Sigmoid colon (tissue), 6 donors: ENCODE measurements at regions not wholly inside any gene's neighbourhood (a gene's known extent, or its start where the extent isn't known, plus 50 kb on each side); places are given as distances from the start of the nearest gene placed in this dataset.

Source experiments
- DNase-seq: peaks from one replicate; pipeline ENCODE4 v3.0.0-alpha.2; 2019
- H3K27ac ChIP-seq, 4 donors: fragments of 200-600 bp; sonication (generic); one replicate each; pipeline ENCODE4 v1.5.1; 2016 to 2019; ENCODE audit warnings: mild to moderate bottlenecking in 1 of 4
- H3K27me3 ChIP-seq, 3 donors: fragments of 200-600 bp; sonication (generic); one replicate each; pipeline ENCODE4 v1.5.1; 2019; ENCODE audit warnings: mild to moderate bottlenecking in 1 of 3
- H3K36me3 ChIP-seq, 4 donors: fragments of 200-600 bp; sonication (generic); one replicate each; pipeline ENCODE4 v1.5.1; 2016 to 2019
- H3K4me1 ChIP-seq, 4 donors: fragments of 200-600 bp; sonication (generic); one replicate each; pipeline ENCODE4 v1.5.1; 2017 to 2019
- H3K4me3 ChIP-seq, 4 donors: fragments of 200-600 bp; sonication (generic); one replicate each; pipeline ENCODE4 v1.5.1; 2017 to 2019; ENCODE audit warnings: mild to moderate bottlenecking in 2 of 4, moderate library complexity in 1 of 4
- H3K9me3 ChIP-seq, 4 donors: fragments of 200-600 bp in 3 of 4; sonication (generic) in 3 of 4; one replicate each; pipeline versions ENCODE4 v1.5.1 to v1.6.1; 2013 to 2019
- CTCF ChIP-seq, 4 experiments: fragments of 450-650 bp in 3 of 4; fragments of 200-600 bp in 1 of 4; IDR thresholded peaks; one replicate each; pipeline ENCODE4 v1.5.1; 2016 to 2019; ENCODE audit warnings: antibody characterized with exemption in 4 of 4, mild to moderate bottlenecking in 3 of 4, moderate library complexity in 2 of 4
- EP300 ChIP-seq, 4 donors: sonication (generic); formaldehyde crosslinking; IDR thresholded peaks; one replicate each; pipeline ENCODE4 v1.6.1; 2017; ENCODE audit warnings: antibody characterized with exemption in 4 of 4
- POLR2A ChIP-seq, 2 donors: fragments of 450-650 bp; IDR thresholded peaks; one replicate each; pipeline ENCODE4 v1.6.1; 2016; ENCODE audit warnings: antibody characterized with exemption in 2 of 2, mild to moderate bottlenecking in 2 of 2, moderate library complexity in 2 of 2
- POLR2AphosphoS5 ChIP-seq, 4 donors: sonication (generic); formaldehyde crosslinking; IDR thresholded peaks; one replicate each; pipeline ENCODE4 v1.6.1; 2017; ENCODE audit warnings: antibody characterized with exemption in 4 of 4
- whole genome bisulfite sequencing, 2 donors: extraction: QIAGEN DNeasy Blood & Tissue Kit; methylation state at CpG; one replicate each; pipeline ENCODE4 v1.1.7; 2013; 5-methylcytosine and 5-hydroxymethylcytosine counted together
- intact Hi-C: fragments of 100-400 bp; cut with DNase I; formaldehyde crosslinking; loops from one replicate; pipeline ENCODE4 v1.15.1; 2023
- donor health status: healthy with polysubstance abuse.
- donor health status: healthy.

GRCh38 chr3:73808862-73809509 lies 184.2 kb upstream of the PDZRN3 start:
- H3K36me3 ChIP-seq: no peaks in the 10 kb centered on the region
- DNase-seq: no peak
- no peak for TF ChIP-seq EP300 (IDR thresholded peaks at IDR 0.05)
- no peak for TF ChIP-seq POLR2A (IDR thresholded peaks at IDR 0.05)
- no peak for TF ChIP-seq CTCF (IDR thresholded peaks at IDR 0.05)
- TF ChIP-seq POLR2AphosphoS5 (IDR thresholded peaks at IDR 0.05): no peak
- H3K27me3 ChIP-seq: no peaks in the 10 kb centered on the region
- WGBS, 2 donors: 68 to 69% methylated on average over 12 of the region's 12 CpGs
- H3K27ac ChIP-seq: no peak overlapping the region
- no peaks in the 10 kb centered on the region for H3K9me3 ChIP-seq
- no peak overlapping the region for H3K4me3 ChIP-seq
- peaks cover 0 to 13% (median 7%) of the 10 kb centered on the region in 4 donors for H3K4me1 ChIP-seq
- intact Hi-C loops: no loop called here

GRCh38 chr3:73805435-73805834 lies 180.7 kb upstream of the PDZRN3 start:
- Histone ChIP-seq H3K9me3 (no peaks in the 10 kb centered on the region), H3K27me3 (no peaks in the 10 kb centered on the region), H3K27ac (peak overlapping the region in 3 of 4 donors; percentile 65 to 74 (median 72)), H3K4me1 (peaks cover 0 to 13% (median 10%) of the 10 kb centered on the region in 4 donors), H3K36me3 (no peaks in the 10 kb centered on the region), H3K4me3 (no peak overlapping the region)
- TF ChIP-seq POLR2A (IDR thresholded peaks at IDR 0.05): no peak
- TF ChIP-seq POLR2AphosphoS5 (IDR thresholded peaks at IDR 0.05): peak; percentile 45 to 70 (median 64)
- peak; percentile 43 to 81 (median 66) for TF ChIP-seq EP300 (IDR thresholded peaks at IDR 0.05)
- no peak for TF ChIP-seq CTCF (IDR thresholded peaks at IDR 0.05)
- intact Hi-C loops: no loop called here
- DNase-seq: peak; percentile 88
- WGBS, 2 donors: 43 to 51% methylated on average over 3 of the region's 3 CpGs

- Histone ChIP-seq H3K27ac (peak overlapping the region in 1 of 4 donors; percentile 72), H3K36me3 (no peaks in the 10 kb centered on the region), H3K27me3 (no peaks in the 10 kb centered on the region), H3K4me3 (no peak overlapping the region), H3K4me1 (peaks cover 0 to 13% (median 10%) of the 10 kb centered on the region in 4 donors), H3K9me3 (no peaks in the 10 kb centered on the region)
- no peak for DNase-seq
- 93 to 94% methylated on average over 6 of the region's 6 CpGs for WGBS, 2 donors
- TF ChIP-seq EP300 (IDR thresholded peaks at IDR 0.05) (no peak), CTCF (IDR thresholded peaks at IDR 0.05) (no peak)
- intact Hi-C loops: no loop called here
Measured at GRCh38 chr3:73804204-73804603, 179.5 kb upstream of the PDZRN3 start.

- DNase-seq: no peak
- 89 to 94% methylated on average over 2 of the region's 2 CpGs for WGBS, 2 donors
- peaks cover 0 to 17% (median 14%) of the 10 kb centered on the region in 4 donors for H3K4me1 ChIP-seq
- no peak overlapping the region for H3K4me3 ChIP-seq
- TF ChIP-seq EP300 (IDR thresholded peaks at IDR 0.05): no peak
- intact Hi-C loops: no loop called here
- no peaks in the 10 kb centered on the region for H3K27me3 ChIP-seq
- H3K27ac ChIP-seq: no peak overlapping the region
- no peaks in the 10 kb centered on the region for H3K36me3 ChIP-seq
- no peaks in the 10 kb centered on the region for H3K9me3 ChIP-seq
Measured at GRCh38 chr3:73801444-73801843, 176.7 kb upstream of the PDZRN3 start.

- no peaks in the 10 kb centered on the region for H3K27me3 ChIP-seq
- 63 to 84% methylated on average over 1 of the region's 1 CpG for WGBS, 2 donors
- DNase-seq: no peak
- no peak overlapping the region for H3K27ac ChIP-seq
- no peak for TF ChIP-seq POLR2AphosphoS5 (IDR thresholded peaks at IDR 0.05)
- no peak for TF ChIP-seq CTCF (IDR thresholded peaks at IDR 0.05)
- TF ChIP-seq POLR2A (IDR thresholded peaks at IDR 0.05): no peak
- TF ChIP-seq EP300 (IDR thresholded peaks at IDR 0.05): no peak
- peaks cover 0 to 19% (median 8%) of the 10 kb centered on the region in 4 donors for H3K4me1 ChIP-seq
- no peak overlapping the region for H3K4me3 ChIP-seq
- no peaks in the 10 kb centered on the region for H3K36me3 ChIP-seq
- H3K9me3 ChIP-seq: no peaks in the 10 kb centered on the region
- intact Hi-C loops: no loop called here
Measured at GRCh38 chr3:73797311-73797710, 172.6 kb upstream of the PDZRN3 start.
